K562 (cell line): ENCODE measurements at regions not wholly inside any gene's neighbourhood (a gene's known extent, or its start where the extent isn't known, plus 50 kb on each side); places are given as distances from the start of the nearest gene placed in this dataset.

Experiments
- CBX8 ChIP-seq: fragments of 200-600 bp; sonication (generic); IDR thresholded peaks from 2 replicates; pipeline ENCODE4 v1.6.1; 2012; ENCODE audit warnings: borderline replicate concordance, mixed run types, low read depth, mild to moderate bottlenecking, moderate library complexity, mixed read lengths, low read length, control low read depth, inconsistent platforms; ENCODE audit not compliant: poor library complexity, severe bottlenecking; ENCODE audit errors: extremely low read depth
- CHD7 ChIP-seq: fragments of 200-600 bp; sonication (generic); IDR thresholded peaks from one replicate; pipeline ENCODE4 v1.6.1; 2012; ENCODE audit warnings: mild to moderate bottlenecking, low read depth, low read length, inconsistent platforms
- ETV5 ChIP-seq: sonication (generic); formaldehyde crosslinking; IDR thresholded peaks from 2 replicates; pipeline ENCODE4 v1.4.0; 2020; ENCODE audit warnings: low read depth, mild to moderate bottlenecking, missing genetic modification reagents
- MCM3 ChIP-seq: fragments of 450-650 bp; IDR thresholded peaks from 2 replicates; pipeline ENCODE4 v1.6.1; 2016
- NR2F6 ChIP-seq: fragments of 450-650 bp; formaldehyde crosslinking; IDR thresholded peaks from 2 replicates; pipeline ENCODE4 v1.4.0; 2020; ENCODE audit warnings: mild to moderate bottlenecking
- RBM17 ChIP-seq: fragments of 200-400 bp; formaldehyde crosslinking; IDR thresholded peaks from 2 replicates; pipeline ENCODE4 v1.6.1; 2017; ENCODE audit warnings: low read depth, mild to moderate bottlenecking, low read length, borderline replicate concordance
- RBM39 ChIP-seq: fragments of 200-400 bp; formaldehyde crosslinking; optimal IDR thresholded peaks from 2 replicates; pipeline ENCODE3; 2018; ENCODE audit warnings: low read depth, low read length
- RHOXF2B ChIP-seq: fragments of 250-450 bp; sonication (Bioruptor Pico); conservative IDR thresholded peaks from 2 replicates; pipeline ENCODE4 v1.5.1; 2021
- SMC3 ChIP-seq: conservative IDR thresholded peaks from 2 replicates; pipeline ENCODE4 v1.6.1; 2011; ENCODE audit warnings: low read depth, low read length, improper control_type of control experiment; ENCODE audit not compliant: insufficient read depth
- TBP ChIP-seq: optimal IDR thresholded peaks from 2 replicates; pipeline ENCODE3; 2011; ENCODE audit warnings: low read depth, low read length, improper control_type of control experiment
- TCF3 ChIP-seq: sonication (generic); formaldehyde crosslinking; IDR thresholded peaks from 2 replicates; pipeline ENCODE4 v1.4.0; 2020; ENCODE audit warnings: mild to moderate bottlenecking, missing genetic modification reagents
- ZKSCAN8 ChIP-seq: fragments of 200-800 bp; sonication (Bioruptor generic); IDR thresholded peaks from 2 replicates; pipeline ENCODE4 v1.6.1; 2016; ENCODE audit warnings: missing genetic modification characterization, missing compliant biosample characterization
- ZNF274 ChIP-seq: IDR thresholded peaks from 2 replicates; pipeline ENCODE4 v1.6.1; 2011; ENCODE audit warnings: low read depth, mild to moderate bottlenecking, low read length, moderate library complexity, borderline replicate concordance
- TF ChIP-seq, protein P1 (sequence below): fragments of 450-650 bp; IDR thresholded peaks from 2 replicates; pipeline ENCODE4 v1.6.1; 2016; ENCODE audit warnings: antibody characterized with exemption
- TF ChIP-seq, protein P2 (sequence below): sonication (generic); formaldehyde crosslinking; IDR thresholded peaks from 2 replicates; pipeline ENCODE4 v1.8.0; 2022; ENCODE audit warnings: mild to moderate bottlenecking, missing genetic modification reagents, borderline replicate concordance

- TF ChIP-seq CHD7, result no peak
- TF ChIP-seq ZKSCAN8 (CRISPR knock-in tag), result no peak
- TF ChIP-seq RHOXF2B (CRISPR knock-in tag), result no peak
- no peak for TF ChIP-seq ZNF274
- no peak for TF ChIP-seq CBX8
- no peak for TF ChIP-seq TBP
- TF ChIP-seq RBM17, result no peak
- TF ChIP-seq, protein P1, sequence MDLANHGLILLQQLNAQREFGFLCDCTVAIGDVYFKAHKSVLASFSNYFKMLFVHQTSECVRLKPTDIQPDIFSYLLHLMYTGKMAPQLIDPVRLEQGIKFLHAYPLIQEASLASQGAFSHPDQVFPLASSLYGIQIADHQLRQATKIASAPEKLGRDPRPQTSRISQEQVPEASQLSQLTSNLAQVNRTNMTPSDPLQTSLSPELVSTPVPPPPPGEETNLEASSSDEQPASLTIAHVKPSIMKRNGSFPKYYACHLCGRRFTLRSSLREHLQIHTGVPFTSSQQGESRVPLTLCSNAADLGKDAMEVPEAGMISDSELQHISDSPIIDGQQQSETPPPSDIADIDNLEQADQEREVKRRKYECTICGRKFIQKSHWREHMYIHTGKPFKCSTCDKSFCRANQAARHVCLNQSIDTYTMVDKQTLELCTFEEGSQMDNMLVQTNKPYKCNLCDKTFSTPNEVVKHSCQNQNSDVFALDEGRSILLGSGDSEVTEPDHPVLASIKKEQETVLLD, result no peak
- TF ChIP-seq RBM39, result no peak
- TF ChIP-seq, protein P2, sequence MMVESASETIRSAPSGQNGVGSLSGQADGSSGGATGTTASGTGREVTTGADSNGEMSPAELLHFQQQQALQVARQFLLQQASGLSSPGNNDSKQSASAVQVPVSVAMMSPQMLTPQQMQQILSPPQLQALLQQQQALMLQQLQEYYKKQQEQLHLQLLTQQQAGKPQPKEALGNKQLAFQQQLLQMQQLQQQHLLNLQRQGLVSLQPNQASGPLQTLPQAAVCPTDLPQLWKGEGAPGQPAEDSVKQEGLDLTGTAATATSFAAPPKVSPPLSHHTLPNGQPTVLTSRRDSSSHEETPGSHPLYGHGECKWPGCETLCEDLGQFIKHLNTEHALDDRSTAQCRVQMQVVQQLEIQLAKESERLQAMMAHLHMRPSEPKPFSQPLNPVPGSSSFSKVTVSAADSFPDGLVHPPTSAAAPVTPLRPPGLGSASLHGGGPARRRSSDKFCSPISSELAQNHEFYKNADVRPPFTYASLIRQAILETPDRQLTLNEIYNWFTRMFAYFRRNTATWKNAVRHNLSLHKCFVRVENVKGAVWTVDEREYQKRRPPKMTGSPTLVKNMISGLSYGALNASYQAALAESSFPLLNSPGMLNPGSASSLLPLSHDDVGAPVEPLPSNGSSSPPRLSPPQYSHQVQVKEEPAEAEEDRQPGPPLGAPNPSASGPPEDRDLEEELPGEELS, result no peak
- no peak for TF ChIP-seq TCF3 (CRISPR knock-in tag)
- no peak for TF ChIP-seq ETV5 (CRISPR knock-in tag)
- no peak for TF ChIP-seq MCM3
- no peak for TF ChIP-seq SMC3
- no peak for TF ChIP-seq NR2F6 (CRISPR knock-in tag)
These were observed 145.2 kb downstream of the KCNJ2 start (continued) for GRCh38 chr17:70314506-70314905.
